ENCODE measurements at regions not wholly inside any gene's neighbourhood (a gene's known extent, or its start where the extent isn't known, plus 50 kb on each side); places are given as distances from the start of the nearest gene placed in this dataset.
"Not testable (repeated sequence)": the region's sequence is repeated elsewhere in the genome, so short reads cannot be mapped to it uniquely, and the experiment has no call there.

DNA sequence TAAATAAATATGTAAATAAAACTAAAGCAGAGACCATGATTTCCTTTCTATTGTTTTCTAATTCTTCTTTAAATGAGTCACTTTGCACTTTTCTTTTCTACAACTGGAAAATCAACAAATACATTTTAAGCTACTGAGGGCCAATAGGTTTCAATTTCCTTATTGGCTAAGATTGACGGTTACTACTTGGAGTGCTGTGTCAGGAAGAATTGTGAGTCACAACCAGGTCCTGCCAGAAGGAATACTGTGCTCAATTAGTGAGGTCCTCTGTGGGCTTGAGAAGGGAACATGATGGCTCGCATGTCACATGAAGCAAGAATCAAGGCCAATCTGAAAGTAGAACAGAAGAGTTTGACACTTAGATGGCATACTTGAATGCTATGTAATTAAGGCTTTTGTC is 110.8 kb downstream of the HMHB1 start:
- 62 to 71% methylated on average over 2 of the region's 2 CpGs for WGBS, 2 donors
- Histone ChIP-seq H3K36me3 (no peaks in the 10 kb centered on the region), H3K9me3 (no peaks in the 10 kb centered on the region), H3K4me3 (replicated peaks in 1 of 3) (no peak overlapping the region), H3K4me1 (peaks cover 5 to 9% of the 10 kb centered on the region in 2 donors), H3K27ac (no peak overlapping the region), H3K27me3 (no peaks in the 10 kb centered on the region)
- no peak for TF ChIP-seq POLR2A (IDR thresholded peaks at IDR 0.05)
- TF ChIP-seq, protein P1, sequence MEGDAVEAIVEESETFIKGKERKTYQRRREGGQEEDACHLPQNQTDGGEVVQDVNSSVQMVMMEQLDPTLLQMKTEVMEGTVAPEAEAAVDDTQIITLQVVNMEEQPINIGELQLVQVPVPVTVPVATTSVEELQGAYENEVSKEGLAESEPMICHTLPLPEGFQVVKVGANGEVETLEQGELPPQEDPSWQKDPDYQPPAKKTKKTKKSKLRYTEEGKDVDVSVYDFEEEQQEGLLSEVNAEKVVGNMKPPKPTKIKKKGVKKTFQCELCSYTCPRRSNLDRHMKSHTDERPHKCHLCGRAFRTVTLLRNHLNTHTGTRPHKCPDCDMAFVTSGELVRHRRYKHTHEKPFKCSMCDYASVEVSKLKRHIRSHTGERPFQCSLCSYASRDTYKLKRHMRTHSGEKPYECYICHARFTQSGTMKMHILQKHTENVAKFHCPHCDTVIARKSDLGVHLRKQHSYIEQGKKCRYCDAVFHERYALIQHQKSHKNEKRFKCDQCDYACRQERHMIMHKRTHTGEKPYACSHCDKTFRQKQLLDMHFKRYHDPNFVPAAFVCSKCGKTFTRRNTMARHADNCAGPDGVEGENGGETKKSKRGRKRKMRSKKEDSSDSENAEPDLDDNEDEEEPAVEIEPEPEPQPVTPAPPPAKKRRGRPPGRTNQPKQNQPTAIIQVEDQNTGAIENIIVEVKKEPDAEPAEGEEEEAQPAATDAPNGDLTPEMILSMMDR (IDR thresholded peaks at IDR 0.05) = no peak
- no peak for DNase-seq
- intact Hi-C loops (cut with DNase I) = no loop called here

DNA sequence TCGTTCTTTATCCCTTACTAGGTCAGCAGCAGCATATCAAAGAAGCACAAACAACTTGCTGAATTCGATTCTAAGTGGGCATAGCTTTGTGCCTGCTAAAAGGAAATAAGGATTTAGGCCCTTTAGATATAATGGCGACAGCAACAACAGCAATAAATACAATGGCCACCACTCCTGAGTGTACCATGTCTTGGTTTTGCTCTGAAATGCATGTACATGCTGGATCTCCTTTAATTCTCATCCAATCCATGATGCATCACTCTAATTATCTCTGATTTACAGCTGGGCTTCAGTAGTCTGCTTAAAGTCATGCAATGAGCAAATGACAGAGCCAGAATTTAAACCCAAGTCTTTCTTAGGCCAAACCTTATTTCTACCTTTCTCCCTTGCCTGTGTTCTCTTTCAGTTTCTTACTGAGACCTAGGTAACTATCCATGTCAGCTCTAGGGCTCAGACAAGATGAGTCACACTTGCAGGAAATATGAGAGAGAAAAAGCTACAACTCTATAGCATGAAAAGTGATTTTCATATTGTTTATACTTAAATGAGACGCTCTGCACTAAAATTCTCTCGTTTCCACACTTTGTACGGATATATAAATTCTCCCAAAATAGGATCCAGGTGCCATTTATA is 111.8 kb downstream of the HMHB1 start:
- H3K27ac ChIP-seq = no peak overlapping the region
- H3K4me3 ChIP-seq (replicated peaks in 1 of 3) = no peak overlapping the region
- TF ChIP-seq, protein P1 (IDR thresholded peaks at IDR 0.05) = no peak
- TF ChIP-seq POLR2A (IDR thresholded peaks at IDR 0.05) = no peak
- H3K9me3 ChIP-seq = no peaks in the 10 kb centered on the region
- no peaks in the 10 kb centered on the region for H3K27me3 ChIP-seq
- intact Hi-C loops (cut with DNase I) = no loop called here
- no peak for DNase-seq
- H3K4me1 ChIP-seq = peaks cover 5 to 9% of the 10 kb centered on the region in 2 donors
- WGBS, 2 donors = 88 to 90% methylated on average over 6 of the region's 6 CpGs
- no peaks in the 10 kb centered on the region for H3K36me3 ChIP-seq

DNA sequence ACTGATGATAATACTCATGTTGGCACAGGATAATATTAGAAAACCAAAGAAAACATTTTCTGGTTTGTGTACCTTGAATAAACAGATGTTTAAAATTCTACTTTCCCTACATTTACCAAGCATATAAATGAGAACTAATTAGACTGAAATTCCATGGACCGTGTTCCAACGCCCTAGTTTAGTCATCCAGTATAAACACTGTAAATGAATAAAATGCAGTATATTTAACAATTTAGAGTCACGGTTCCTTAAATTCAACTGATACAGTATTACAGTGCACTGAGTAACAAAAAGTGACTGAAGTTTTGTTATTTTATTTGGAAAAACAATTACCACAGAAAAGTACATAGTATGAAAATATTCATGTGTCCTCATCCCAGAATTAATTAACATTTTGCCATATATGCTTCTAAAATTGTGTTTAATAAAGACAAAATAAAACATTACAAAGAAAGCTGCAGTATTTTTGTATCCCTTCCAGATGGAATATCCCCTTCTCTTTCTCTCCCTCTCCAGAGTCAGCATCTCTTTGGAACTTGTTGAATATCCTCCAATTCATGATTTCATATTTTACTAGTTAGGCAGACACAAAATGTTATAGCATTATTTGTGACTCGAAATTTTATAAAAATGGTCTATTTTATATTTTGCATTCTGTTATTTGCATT is 112.5 kb downstream of the HMHB1 start:
- peaks cover 5 to 13% of the 10 kb centered on the region in 2 donors for H3K4me1 ChIP-seq
- no peaks in the 10 kb centered on the region for H3K27me3 ChIP-seq
- no peaks in the 10 kb centered on the region for H3K9me3 ChIP-seq
- no peak overlapping the region for H3K27ac ChIP-seq
- WGBS, 2 donors = 76 to 85% methylated on average over 4 of the region's 4 CpGs
- H3K4me3 ChIP-seq (replicated peaks in 1 of 3) = no peak overlapping the region
- no peaks in the 10 kb centered on the region for H3K36me3 ChIP-seq
- TF ChIP-seq, protein P1 (IDR thresholded peaks at IDR 0.05) = no peak
- no peak for TF ChIP-seq POLR2A (IDR thresholded peaks at IDR 0.05)
- intact Hi-C loops (cut with DNase I) = no loop called here
- no peak for DNase-seq

DNA sequence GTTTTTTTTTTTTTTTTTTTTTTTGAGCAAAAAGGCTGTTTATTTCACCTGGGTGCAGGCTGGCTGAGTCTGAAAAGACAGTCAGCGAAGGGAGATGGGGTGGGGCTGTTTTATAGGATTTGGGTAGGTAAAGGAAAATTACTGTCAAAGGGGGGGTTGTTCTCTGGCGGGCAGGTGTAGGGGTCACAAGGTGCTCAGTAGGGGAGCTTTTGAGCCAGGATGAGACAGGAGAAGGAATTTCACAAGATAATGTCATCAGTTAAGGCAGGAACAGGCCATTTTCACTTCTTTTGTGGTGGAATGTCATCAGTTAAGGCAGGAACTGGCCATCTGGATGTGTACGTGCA is 113.0 kb downstream of the HMHB1 start:
- intact Hi-C loops (cut with DNase I) = not testable (repeated sequence)

DNA sequence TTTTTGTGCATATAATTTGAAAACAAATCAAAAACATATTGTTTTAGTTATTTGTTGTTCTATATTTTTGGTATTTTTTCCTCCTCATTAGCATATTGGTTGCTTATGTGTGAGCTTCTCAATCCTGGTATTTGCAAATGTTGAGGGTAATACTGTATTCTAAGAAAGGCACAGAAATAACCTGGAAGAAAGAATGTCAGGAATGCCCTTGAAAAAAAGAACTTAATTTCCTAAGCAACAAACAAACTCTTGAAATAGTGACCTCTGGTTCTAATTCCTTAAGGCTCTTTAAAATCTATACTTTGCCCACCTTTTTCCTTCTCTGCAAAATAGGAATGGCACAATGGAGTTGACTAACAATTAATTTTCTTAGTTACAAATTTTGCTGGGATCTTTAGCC is 117.5 kb downstream of the HMHB1 start:
- no peaks in the 10 kb centered on the region for H3K9me3 ChIP-seq
- no peaks in the 10 kb centered on the region for H3K36me3 ChIP-seq
- H3K4me1 ChIP-seq = peaks cover under 1 to 10% of the 10 kb centered on the region in 2 donors
- no peak overlapping the region for H3K4me3 ChIP-seq (replicated peaks in 1 of 3)
- H3K27me3 ChIP-seq = no peaks in the 10 kb centered on the region
- no peak for DNase-seq
- H3K27ac ChIP-seq = no peak overlapping the region
- TF ChIP-seq, protein P1 (IDR thresholded peaks at IDR 0.05) = no peak
- TF ChIP-seq POLR2A (IDR thresholded peaks at IDR 0.05) = no peak
- intact Hi-C loops (cut with DNase I) = no loop called here

More for the DNA sequence above, 113.0 kb downstream of the HMHB1 start:
- H3K9me3 ChIP-seq; DNase-seq; H3K36me3 ChIP-seq; H3K27ac ChIP-seq; H3K4me3 ChIP-seq (replicated peaks in 1 of 3); H3K27me3 ChIP-seq: not testable (repeated sequence)
- H3K4me1 ChIP-seq = peaks cover 5 to 18% of the 10 kb centered on the region in 2 donors
- WGBS, 2 donors = 93 to 98% methylated on average over 3 of the region's 3 CpGs
